Cardiac septum (tissue), 1 donor: ENCODE measurements at regions not wholly inside any gene's neighbourhood (a gene's known extent, or its start where the extent isn't known, plus 50 kb on each side); places are given as distances from the start of the nearest gene placed in this dataset.
A peak's percentile ranks its signal among the peaks of the same experiment; 100 is the strongest.
"Not testable (repeated sequence)": the region's sequence is repeated elsewhere in the genome, so short reads cannot be mapped to it uniquely, and the experiment has no call there.

ENCODE experiments used
- DNase-seq: peaks from one replicate; pipeline ENCODE4 v3.0.0-alpha.2; 2020; ENCODE audit warnings: low spot score
- intact Hi-C: fragments of 100-400 bp; cut with DNase I; formaldehyde crosslinking; loops from one replicate; pipeline ENCODE4 v1.14.0; 2022
- donor health status: DM: no; HTN: no; CAD: no.

- peak; percentile 81 for DNase-seq
- intact Hi-C loops: loop anchor here (2.0 to 5.0 kb wide), 3 partner anchors 90 to 280 kb away; no protein-coding TSS in a partner anchor
Observed at GRCh38 chr3:40690749-40691451, 166.1 kb downstream of the ZNF621 start.

- intact Hi-C loops: loop anchor here (2.0 to 5.0 kb wide), 3 partner anchors 89 to 279 kb away; no protein-coding TSS in a partner anchor
- DNase-seq: peak; percentile 67
Observed at GRCh38 chr3:40691452-40691861, 166.7 kb downstream of the ZNF621 start.

- intact Hi-C loops: no loop called here
- DNase-seq: no peak
Observed at GRCh38 chr3:40695848-40696247, 171.1 kb downstream of the ZNF621 start.

GRCh38 chr3:40698611-40699010 is 173.9 kb downstream of the ZNF621 start:
- DNase-seq, intact Hi-C loops: not testable (repeated sequence)

GRCh38 chr3:40701016-40701588 is 176.3 kb downstream of the ZNF621 start:
- DNase-seq: no peak
- intact Hi-C loops: no loop called here

- DNase-seq: no peak
- intact Hi-C loops: no loop called here
Observed at GRCh38 chr3:40704224-40704623, 179.5 kb downstream of the ZNF621 start.

GRCh38 chr3:40705663-40706062 is 180.9 kb downstream of the ZNF621 start:
- DNase-seq: no peak
- intact Hi-C loops: no loop called here

- DNase-seq: no peak
- intact Hi-C loops: no loop called here
Observed at GRCh38 chr3:40713306-40713705, 188.5 kb downstream of the ZNF621 start.

- intact Hi-C loops: no loop called here
- no peak for DNase-seq
Observed at GRCh38 chr3:40713795-40714194, 189.0 kb downstream of the ZNF621 start.

GRCh38 chr3:40714771-40715345 is 190.1 kb downstream of the ZNF621 start:
- intact Hi-C loops: no loop called here
- DNase-seq: no peak

- no peak for DNase-seq
- intact Hi-C loops: no loop called here
Observed at GRCh38 chr3:40715551-40715950, 190.8 kb downstream of the ZNF621 start.

- no peak for DNase-seq
- intact Hi-C loops: no loop called here
Observed at GRCh38 chr3:40717471-40717870, 192.7 kb downstream of the ZNF621 start.

GRCh38 chr3:40718209-40718608 is 193.4 kb downstream of the ZNF621 start:
- intact Hi-C loops: no loop called here
- no peak for DNase-seq

GRCh38 chr3:40718681-40719080 is 193.9 kb downstream of the ZNF621 start:
- intact Hi-C loops: no loop called here
- DNase-seq: no peak

- DNase-seq: no peak
- intact Hi-C loops: no loop called here
Observed at GRCh38 chr3:40719660-40720287, 195.0 kb downstream of the ZNF621 start.

GRCh38 chr3:40720341-40720740 is 195.6 kb downstream of the ZNF621 start:
- DNase-seq: no peak
- intact Hi-C loops: no loop called here

- DNase-seq: no peak
- intact Hi-C loops: no loop called here
Observed at GRCh38 chr3:40720863-40721262, 196.1 kb downstream of the ZNF621 start.

GRCh38 chr3:40723083-40723660 is 198.4 kb downstream of the ZNF621 start:
- intact Hi-C loops: no loop called here

GRCh38 chr3:40725031-40725430 is 200.3 kb downstream of the ZNF621 start:
- DNase-seq: no peak
- intact Hi-C loops: no loop called here

More at GRCh38 chr3:40723083-40723660, 198.4 kb downstream of the ZNF621 start:
- no peak for DNase-seq

GRCh38 chr3:40731445-40731844 is 206.7 kb downstream of the ZNF621 start:
- no peak for DNase-seq
- intact Hi-C loops: no loop called here
